GM12878 (cell line): ENCODE measurements at regions not wholly inside any gene's neighbourhood (a gene's known extent, or its start where the extent isn't known, plus 50 kb on each side); places are given as distances from the start of the nearest gene placed in this dataset.

Experiments
- ATAC-seq: fragments of 200-7000 bp; cut with Tn5 transposase; 3 replicates; pipeline ENCODE4 v1.9.1; 2020; ENCODE audit warnings: mild to moderate bottlenecking, moderate library complexity
- BruUV-seq: library from RNA; stranded (reverse); fragments of 400-500 nt; replicated peaks from 2 replicates; lab custom pipeline; 2021; lab: Mats Ljungman, UMichigan
- CTCF ChIA-PET: fragments of 300-600 bp; sonication (Branson Sonifier 250); formaldehyde crosslinking; extraction: SDS; loops from one replicate; lab custom pipeline; 2021; ENCODE audit warnings: inconsistent platforms; lab: Yijun Ruan, JAX
- POLR2A ChIA-PET: fragments of 350-600 bp; formaldehyde crosslinking; extraction: SDS; loops from one replicate; lab custom pipeline; 2021; ENCODE audit warnings: inconsistent platforms; lab: Charles Lee
- RAD21 ChIA-PET: fragments of 300-600 bp; sonication (Branson Sonifier 250); formaldehyde crosslinking; loops from one replicate; lab custom pipeline; 2023; ENCODE audit warnings: antibody characterized with exemption; ENCODE audit not compliant: unreplicated experiment; lab: Charles Lee
- SMC1A ChIA-PET: fragments of 300-600 bp; sonication (Branson Sonifier 250); formaldehyde crosslinking; loops from one replicate; lab custom pipeline; 2023; ENCODE audit not compliant: unreplicated experiment, uncharacterized antibody; lab: Charles Lee
- DNase-seq: peaks from one replicate; pipeline ENCODE4 v3.0.0-alpha.2; 2011; ENCODE audit warnings: low read depth, low spot score
- FAIRE-seq: peaks from 3 replicates; lab custom pipeline; 2011; peaks lifted over from hg19 to GRCh38; lab: Jason Lieb, UNC
- H2AFZ ChIP-seq: 2 replicates; pipeline ENCODE4 v1.6.0; 2011; ENCODE audit warnings: low read depth, low read length, control low read depth; ENCODE audit not compliant: control insufficient read depth
- H3K27ac ChIP-seq: 2 replicates; pipeline ENCODE4 v1.5.1; 2011; ENCODE audit warnings: control low read depth; ENCODE audit not compliant: control insufficient read depth, insufficient read depth
- H3K27me3 ChIP-seq, 2 experiments: replicated peaks in 1 of 2; 2 replicates each; pipeline versions ENCODE4 v1.6.0 to v1.6.1; 2011; ENCODE audit warnings: low read length in 1 of 2; ENCODE audit not compliant: control insufficient read depth in 2 of 2, insufficient read depth in 2 of 2
- H3K36me3 ChIP-seq, 2 experiments: 2 replicates each; pipeline ENCODE4 v1.5.1; 2011; ENCODE audit warnings: low read length in 1 of 2; ENCODE audit not compliant: control insufficient read depth in 2 of 2, insufficient read depth in 2 of 2
- H3K4me1 ChIP-seq: 2 replicates; pipeline ENCODE4 v1.6.1; 2011; ENCODE audit warnings: mild to moderate bottlenecking, low read length, moderate library complexity, mixed read lengths; ENCODE audit not compliant: control insufficient read depth, insufficient read depth
- H3K4me2 ChIP-seq: 2 replicates; pipeline ENCODE4 v1.6.0; 2011; ENCODE audit warnings: control low read depth; ENCODE audit not compliant: control insufficient read depth, insufficient read depth
- H3K4me3 ChIP-seq: fragments of 200-600 bp; sonication (generic); 2 replicates; pipeline ENCODE4 v1.5.1; 2016
- H3K79me2 ChIP-seq: 2 replicates; pipeline ENCODE4 v1.6.0; 2011; ENCODE audit warnings: low read length; ENCODE audit not compliant: control insufficient read depth, insufficient read depth
- H3K9ac ChIP-seq: 2 replicates; pipeline ENCODE4 v1.8.0; 2011; ENCODE audit warnings: low read length, control low read depth, mixed read lengths; ENCODE audit not compliant: control insufficient read depth, insufficient read depth
- H3K9me3 ChIP-seq: replicated peaks from 3 replicates; pipeline ENCODE4 v1.5.1; 2011; ENCODE audit warnings: mild to moderate bottlenecking, low read length; ENCODE audit not compliant: control insufficient read depth, insufficient read depth
- H4K20me1 ChIP-seq: 2 replicates; pipeline ENCODE4 v1.6.0; 2011; ENCODE audit not compliant: control insufficient read depth, insufficient read depth
- BMI1 ChIP-seq: fragments of 450-650 bp; IDR thresholded peaks from 2 replicates; pipeline ENCODE4 v1.6.1; 2016; ENCODE audit warnings: mild to moderate bottlenecking, moderate library complexity, borderline replicate concordance
- CBFB ChIP-seq: IDR thresholded peaks from 2 replicates; pipeline ENCODE4 v1.6.1; 2016; ENCODE audit warnings: antibody characterized with exemption, low read depth
- DPF2 ChIP-seq: fragments of 450-650 bp; IDR thresholded peaks from 2 replicates; pipeline ENCODE4 v1.6.1; 2017; ENCODE audit warnings: mild to moderate bottlenecking
- EP300 ChIP-seq, 2 experiments: fragments of 150-350 bp in 1 of 2; IDR thresholded peaks; 2 replicates each; pipeline ENCODE4 v1.6.1; 2011 to 2012; ENCODE audit warnings: low read depth in 2 of 2, low read length in 2 of 2, borderline replicate concordance in 1 of 2, improper control_type of control experiment in 1 of 2, inconsistent platforms in 1 of 2; ENCODE audit not compliant: control insufficient read depth in 1 of 2
- FOS ChIP-seq: IDR thresholded peaks from 3 replicates; pipeline ENCODE4 v1.6.1; 2011; ENCODE audit warnings: borderline replicate concordance; ENCODE audit not compliant: insufficient read length; ENCODE audit errors: extremely low read depth
- MEF2A ChIP-seq: IDR thresholded peaks from 2 replicates; pipeline ENCODE4 v1.6.1; 2011; ENCODE audit warnings: low read depth, mild to moderate bottlenecking, low read length, moderate library complexity; ENCODE audit not compliant: insufficient read depth
- NBN ChIP-seq: fragments of 450-650 bp; IDR thresholded peaks from 2 replicates; pipeline ENCODE4 v1.6.1; 2016
- POLR2A ChIP-seq: IDR thresholded peaks from 2 replicates; pipeline ENCODE4 v1.6.1; 2011; ENCODE audit warnings: low read depth, mild to moderate bottlenecking, low read length
- PRDM15 ChIP-seq: fragments of 450-650 bp; formaldehyde crosslinking; IDR thresholded peaks from 2 replicates; pipeline ENCODE4 v1.4.0; 2020; ENCODE audit warnings: mild to moderate bottlenecking, moderate library complexity
- RBBP5 ChIP-seq: fragments of 200-600 bp; sonication (generic); conservative IDR thresholded peaks from 2 replicates; pipeline ENCODE4 v1.6.1; 2016
- SPI1 ChIP-seq: IDR thresholded peaks from 2 replicates; pipeline ENCODE4 v1.6.1; 2011; ENCODE audit warnings: low read depth, mild to moderate bottlenecking, low read length, moderate library complexity, borderline replicate concordance; ENCODE audit not compliant: insufficient read depth
- TCF7 ChIP-seq: IDR thresholded peaks from 2 replicates; pipeline ENCODE4 v1.6.1; 2014; ENCODE audit warnings: antibody characterized with exemption, borderline replicate concordance
- WGBS: methylation state at CpG from one replicate; pipeline ENCODE4 v1.1.6; 2016; ENCODE audit warnings: low lambda C conversion rate; ENCODE audit not compliant: insufficient replicate concordance, insufficient coverage; ENCODE audit errors: missing lambda C conversion rate; 5-methylcytosine and 5-hydroxymethylcytosine counted together
- in situ Hi-C: fragments of 300-500 bp; cut with MboI; formaldehyde crosslinking; loops from 9 replicates; pipeline ENCODE4 v1.14.3; 2018; ENCODE audit warnings: mixed read lengths
- intact Hi-C: fragments of 100-400 bp; cut with micrococcal nuclease; formaldehyde crosslinking; loops from one replicate; pipeline ENCODE4 v1.14.2; 2022; ENCODE audit not compliant: unreplicated experiment
- TF ChIP-seq, protein P1 (sequence below): fragments of 150-350 bp; IDR thresholded peaks from 2 replicates; pipeline ENCODE4 v1.6.1; 2014; ENCODE audit warnings: mild to moderate bottlenecking, low read depth, low read length
- TF ChIP-seq, protein P2 (sequence below): IDR thresholded peaks from 2 replicates; pipeline ENCODE4 v1.6.1; 2011; ENCODE audit warnings: borderline replicate concordance, low read depth, mild to moderate bottlenecking, moderate library complexity, low read length; ENCODE audit not compliant: insufficient read depth, poor library complexity, severe bottlenecking
- TF ChIP-seq, protein P3 (sequence below): fragments of 450-650 bp; formaldehyde crosslinking; IDR thresholded peaks from 2 replicates; pipeline ENCODE4 v1.4.0; 2022; ENCODE audit warnings: mild to moderate bottlenecking, moderate library complexity

DNA sequence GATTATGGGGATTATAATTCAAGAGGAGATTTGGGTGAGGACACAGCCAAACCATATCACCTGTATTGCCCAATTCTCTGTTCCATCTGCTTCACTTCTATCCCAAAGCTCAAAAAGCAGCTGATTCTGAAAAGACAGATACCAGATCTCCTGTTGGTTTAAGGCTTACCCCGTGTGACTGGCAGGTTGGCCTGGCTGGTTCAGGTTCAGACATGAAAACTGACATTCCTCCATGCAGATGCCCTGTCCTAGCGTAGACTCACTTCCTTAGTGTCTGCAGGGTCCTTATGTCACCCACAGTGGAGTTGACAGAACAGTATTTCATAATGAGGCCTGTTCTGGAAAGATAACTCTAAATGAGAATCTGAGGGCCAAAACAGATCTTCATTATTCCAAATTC is 61.1 kb upstream of the FLRT2 start:
- ChIA-PET RAD21 (no interaction called here), CTCF (no interaction called here), SMC1A (no interaction called here), POLR2A (no interaction called here)
- in situ Hi-C loops (no loop called here), intact Hi-C loops (no loop called here)
- no peak overlapping the region for H3K4me2 ChIP-seq
- H3K27me3 ChIP-seq = no peaks in the 10 kb centered on the region
- TF ChIP-seq PRDM15 (CRISPR knock-in tag) (no peak), NBN (no peak), RBBP5 (no peak), CBFB (no peak), FOS (no peak), POLR2A (no peak), EP300 (IDR thresholded peaks at IDR 0.05; ENCODE audit: borderline replicate concordance in 1 of 2, control insufficient read depth in 1 of 2, low read depth in 2 of 2, low read length in 2 of 2) (no peak), MEF2A (no peak), TCF7 (no peak), BMI1 (no peak), DPF2 (no peak), SPI1 (no peak)
- TF ChIP-seq, protein P1, sequence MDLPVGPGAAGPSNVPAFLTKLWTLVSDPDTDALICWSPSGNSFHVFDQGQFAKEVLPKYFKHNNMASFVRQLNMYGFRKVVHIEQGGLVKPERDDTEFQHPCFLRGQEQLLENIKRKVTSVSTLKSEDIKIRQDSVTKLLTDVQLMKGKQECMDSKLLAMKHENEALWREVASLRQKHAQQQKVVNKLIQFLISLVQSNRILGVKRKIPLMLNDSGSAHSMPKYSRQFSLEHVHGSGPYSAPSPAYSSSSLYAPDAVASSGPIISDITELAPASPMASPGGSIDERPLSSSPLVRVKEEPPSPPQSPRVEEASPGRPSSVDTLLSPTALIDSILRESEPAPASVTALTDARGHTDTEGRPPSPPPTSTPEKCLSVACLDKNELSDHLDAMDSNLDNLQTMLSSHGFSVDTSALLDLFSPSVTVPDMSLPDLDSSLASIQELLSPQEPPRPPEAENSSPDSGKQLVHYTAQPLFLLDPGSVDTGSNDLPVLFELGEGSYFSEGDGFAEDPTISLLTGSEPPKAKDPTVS = no peak
- TF ChIP-seq, protein P2, sequence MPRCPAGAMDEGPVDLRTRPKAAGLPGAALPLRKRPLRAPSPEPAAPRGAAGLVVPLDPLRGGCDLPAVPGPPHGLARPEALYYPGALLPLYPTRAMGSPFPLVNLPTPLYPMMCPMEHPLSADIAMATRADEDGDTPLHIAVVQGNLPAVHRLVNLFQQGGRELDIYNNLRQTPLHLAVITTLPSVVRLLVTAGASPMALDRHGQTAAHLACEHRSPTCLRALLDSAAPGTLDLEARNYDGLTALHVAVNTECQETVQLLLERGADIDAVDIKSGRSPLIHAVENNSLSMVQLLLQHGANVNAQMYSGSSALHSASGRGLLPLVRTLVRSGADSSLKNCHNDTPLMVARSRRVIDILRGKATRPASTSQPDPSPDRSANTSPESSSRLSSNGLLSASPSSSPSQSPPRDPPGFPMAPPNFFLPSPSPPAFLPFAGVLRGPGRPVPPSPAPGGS = no peak
- TF ChIP-seq, protein P3, sequence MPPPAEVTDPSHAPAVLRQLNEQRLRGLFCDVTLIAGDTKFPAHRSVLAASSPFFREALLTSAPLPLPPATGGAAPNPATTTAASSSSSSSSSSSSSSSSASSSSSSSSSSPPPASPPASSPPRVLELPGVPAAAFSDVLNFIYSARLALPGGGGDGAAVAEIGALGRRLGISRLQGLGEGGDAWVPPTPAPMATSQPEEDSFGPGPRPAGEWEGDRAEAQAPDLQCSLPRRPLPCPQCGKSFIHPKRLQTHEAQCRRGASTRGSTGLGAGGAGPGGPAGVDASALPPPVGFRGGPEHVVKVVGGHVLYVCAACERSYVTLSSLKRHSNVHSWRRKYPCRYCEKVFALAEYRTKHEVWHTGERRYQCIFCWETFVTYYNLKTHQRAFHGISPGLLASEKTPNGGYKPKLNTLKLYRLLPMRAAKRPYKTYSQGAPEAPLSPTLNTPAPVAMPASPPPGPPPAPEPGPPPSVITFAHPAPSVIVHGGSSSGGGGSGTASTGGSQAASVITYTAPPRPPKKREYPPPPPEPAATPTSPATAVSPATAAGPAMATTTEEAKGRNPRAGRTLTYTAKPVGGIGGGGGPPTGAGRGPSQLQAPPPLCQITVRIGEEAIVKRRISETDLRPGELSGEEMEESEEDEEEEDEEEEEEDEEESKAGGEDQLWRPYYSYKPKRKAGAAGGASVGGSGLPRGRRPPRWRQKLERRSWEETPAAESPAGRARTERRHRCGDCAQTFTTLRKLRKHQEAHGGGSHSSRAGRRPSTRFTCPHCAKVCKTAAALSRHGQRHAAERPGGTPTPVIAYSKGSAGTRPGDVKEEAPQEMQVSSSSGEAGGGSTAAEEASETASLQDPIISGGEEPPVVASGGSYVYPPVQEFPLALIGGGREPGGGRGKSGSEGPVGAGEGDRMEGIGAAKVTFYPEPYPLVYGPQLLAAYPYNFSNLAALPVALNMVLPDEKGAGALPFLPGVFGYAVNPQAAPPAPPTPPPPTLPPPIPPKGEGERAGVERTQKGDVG (CRISPR knock-in tag) = no peak
- ATAC-seq = no peak
- 0% methylated on average over 2 of the region's 2 CpGs for WGBS
- H2AFZ ChIP-seq = no peak overlapping the region
- H3K4me3 ChIP-seq = no peak overlapping the region
- BruUV-seq = no TSS peak
- H3K36me3 ChIP-seq = no peaks in the 10 kb centered on the region
- no peak for FAIRE-seq
- DNase-seq = no peak
- no peaks in the 10 kb centered on the region for H4K20me1 ChIP-seq
- H3K4me1 ChIP-seq = no peaks in the 10 kb centered on the region
- no peak overlapping the region for H3K27ac ChIP-seq
- no peaks in the 10 kb centered on the region for H3K79me2 ChIP-seq
- H3K9ac ChIP-seq = no peak overlapping the region
- no peaks in the 10 kb centered on the region for H3K9me3 ChIP-seq
